ENCODE measurements at regions not wholly inside any gene's neighbourhood (a gene's known extent, or its start where the extent isn't known, plus 50 kb on each side); places are given as distances from the start of the nearest gene placed in this dataset.

DNA sequence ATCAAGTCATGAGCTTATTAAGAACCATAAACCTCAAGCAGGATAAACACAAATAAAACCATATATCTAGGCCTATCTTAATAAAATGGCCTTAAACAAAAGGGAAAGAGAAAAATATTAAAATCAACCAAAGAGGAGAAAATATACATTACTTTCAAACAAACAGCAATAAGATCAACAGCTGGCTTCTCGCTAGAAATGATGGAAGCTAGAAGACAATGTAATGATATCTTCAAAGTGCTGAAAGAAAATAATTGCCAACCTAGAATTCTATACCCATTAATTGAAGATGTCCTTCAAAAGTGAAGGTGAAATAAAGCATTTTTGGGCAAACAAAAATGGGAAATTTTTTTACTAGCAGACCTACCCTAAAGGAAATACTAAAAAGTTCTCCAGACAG is 142.9 kb upstream of the PODXL start:
- TF ChIP-seq, protein P1, sequence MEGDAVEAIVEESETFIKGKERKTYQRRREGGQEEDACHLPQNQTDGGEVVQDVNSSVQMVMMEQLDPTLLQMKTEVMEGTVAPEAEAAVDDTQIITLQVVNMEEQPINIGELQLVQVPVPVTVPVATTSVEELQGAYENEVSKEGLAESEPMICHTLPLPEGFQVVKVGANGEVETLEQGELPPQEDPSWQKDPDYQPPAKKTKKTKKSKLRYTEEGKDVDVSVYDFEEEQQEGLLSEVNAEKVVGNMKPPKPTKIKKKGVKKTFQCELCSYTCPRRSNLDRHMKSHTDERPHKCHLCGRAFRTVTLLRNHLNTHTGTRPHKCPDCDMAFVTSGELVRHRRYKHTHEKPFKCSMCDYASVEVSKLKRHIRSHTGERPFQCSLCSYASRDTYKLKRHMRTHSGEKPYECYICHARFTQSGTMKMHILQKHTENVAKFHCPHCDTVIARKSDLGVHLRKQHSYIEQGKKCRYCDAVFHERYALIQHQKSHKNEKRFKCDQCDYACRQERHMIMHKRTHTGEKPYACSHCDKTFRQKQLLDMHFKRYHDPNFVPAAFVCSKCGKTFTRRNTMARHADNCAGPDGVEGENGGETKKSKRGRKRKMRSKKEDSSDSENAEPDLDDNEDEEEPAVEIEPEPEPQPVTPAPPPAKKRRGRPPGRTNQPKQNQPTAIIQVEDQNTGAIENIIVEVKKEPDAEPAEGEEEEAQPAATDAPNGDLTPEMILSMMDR (IDR thresholded peaks at IDR 0.05; ENCODE audit: low read depth, low read length, poor library complexity, severe bottlenecking) = no peak
- TF ChIP-seq EZH2phosphoT487 (IDR thresholded peaks at IDR 0.05; ENCODE audit: borderline replicate concordance, low read length) = no peak
- Histone ChIP-seq H3K27me3 (ENCODE audit: control insufficient read depth, low read length) (no peaks in the 10 kb centered on the region), H3K4me1 (ENCODE audit: control insufficient read depth, low read length) (peaks cover 5% of the 10 kb centered on the region; the same call in 1 of the 2 replicates)

DNA sequence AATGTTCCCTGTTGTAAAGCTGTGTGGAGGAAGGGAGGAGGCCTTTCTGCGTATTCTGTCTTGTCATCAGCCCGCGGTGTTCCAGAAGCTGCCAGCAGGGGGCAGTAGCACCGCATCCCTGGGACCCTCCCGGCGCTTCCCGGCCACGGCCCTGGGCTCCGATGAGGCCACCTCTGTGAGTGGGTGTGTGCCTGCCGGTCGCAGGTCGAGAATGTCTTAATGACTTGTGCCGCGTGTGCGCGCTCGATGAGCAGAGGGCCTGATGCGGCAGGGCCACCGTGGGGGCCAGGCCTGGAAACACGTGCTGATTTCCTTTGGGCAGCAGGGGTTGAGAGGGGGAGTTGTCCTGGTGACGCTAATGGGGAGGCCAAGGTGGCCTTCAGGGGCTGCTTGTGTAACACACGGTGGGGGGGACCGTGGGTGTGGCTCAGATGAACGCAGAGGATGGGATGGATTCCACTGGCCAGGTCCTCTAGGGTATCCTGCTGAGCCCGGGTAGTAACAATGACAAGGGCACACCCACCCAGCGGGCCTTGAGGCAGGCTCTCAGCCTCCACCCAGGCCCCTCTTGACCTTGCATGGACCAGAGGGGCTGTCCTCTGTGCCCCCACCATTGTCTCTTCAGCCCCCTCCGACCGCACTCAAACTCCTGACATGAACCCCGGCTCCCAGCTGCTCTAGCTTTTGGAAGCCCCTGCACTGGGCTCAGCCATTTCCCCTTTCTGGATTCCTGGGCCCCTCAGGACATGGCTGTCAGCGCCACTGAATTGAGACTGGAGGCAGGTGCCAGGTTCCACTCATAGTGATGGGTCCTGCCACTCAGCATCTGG is 135.9 kb upstream of the PODXL start:
- Histone ChIP-seq H3K27ac (ENCODE audit: low read depth, low read length) (no peak overlapping the region), H3K4me2 (ENCODE audit: low read length) (peak overlapping the region; percentile 22), H3K4me1 (ENCODE audit: control insufficient read depth, low read length) (peaks cover 5% of the 10 kb centered on the region; the same call in 1 of the 2 replicates), H3K36me3 (ENCODE audit: control insufficient read depth, low read length) (no peaks in the 10 kb centered on the region), H3K9me2 (replicated peaks; ENCODE audit: control insufficient read depth, low read length) (no peaks in the 10 kb centered on the region), H3K9me3 (ENCODE audit: control insufficient read depth, insufficient read depth, low read length) (no peaks in the 10 kb centered on the region), H3K27me3 (ENCODE audit: control insufficient read depth, low read length) (no peaks in the 10 kb centered on the region), H3K79me2 (ENCODE audit: control insufficient read depth, low read length) (no peaks in the 10 kb centered on the region), H3F3A (ENCODE audit: control insufficient read depth, insufficient read depth) (no peaks in the 10 kb centered on the region), H4K20me1 (ENCODE audit: control insufficient read depth, insufficient read depth, low read depth, low read length) (no peaks in the 10 kb centered on the region), H3K4me3 (ENCODE audit: low read length) (no peak overlapping the region)
- TF ChIP-seq EZH2phosphoT487 (IDR thresholded peaks at IDR 0.05; ENCODE audit: borderline replicate concordance, low read length) = no peak
- TF ChIP-seq, protein P1 (IDR thresholded peaks at IDR 0.05; ENCODE audit: low read depth, low read length, poor library complexity, severe bottlenecking) = peak; percentile 100

More for the DNA sequence above, 142.9 kb upstream of the PODXL start:
- Histone ChIP-seq H3K9me3 (ENCODE audit: control insufficient read depth, insufficient read depth, low read length) (no peaks in the 10 kb centered on the region), H3K79me2 (ENCODE audit: control insufficient read depth, low read length) (no peaks in the 10 kb centered on the region), H3K4me3 (ENCODE audit: low read length) (no peak overlapping the region), H4K20me1 (ENCODE audit: control insufficient read depth, insufficient read depth, low read depth, low read length) (no peaks in the 10 kb centered on the region), H3K27ac (ENCODE audit: low read depth, low read length) (no peak overlapping the region), H3F3A (ENCODE audit: control insufficient read depth, insufficient read depth) (no peaks in the 10 kb centered on the region), H3K9me2 (replicated peaks; ENCODE audit: control insufficient read depth, low read length) (no peaks in the 10 kb centered on the region), H3K4me2 (ENCODE audit: low read length) (no peak overlapping the region), H3K36me3 (ENCODE audit: control insufficient read depth, low read length) (no peaks in the 10 kb centered on the region)

DNA sequence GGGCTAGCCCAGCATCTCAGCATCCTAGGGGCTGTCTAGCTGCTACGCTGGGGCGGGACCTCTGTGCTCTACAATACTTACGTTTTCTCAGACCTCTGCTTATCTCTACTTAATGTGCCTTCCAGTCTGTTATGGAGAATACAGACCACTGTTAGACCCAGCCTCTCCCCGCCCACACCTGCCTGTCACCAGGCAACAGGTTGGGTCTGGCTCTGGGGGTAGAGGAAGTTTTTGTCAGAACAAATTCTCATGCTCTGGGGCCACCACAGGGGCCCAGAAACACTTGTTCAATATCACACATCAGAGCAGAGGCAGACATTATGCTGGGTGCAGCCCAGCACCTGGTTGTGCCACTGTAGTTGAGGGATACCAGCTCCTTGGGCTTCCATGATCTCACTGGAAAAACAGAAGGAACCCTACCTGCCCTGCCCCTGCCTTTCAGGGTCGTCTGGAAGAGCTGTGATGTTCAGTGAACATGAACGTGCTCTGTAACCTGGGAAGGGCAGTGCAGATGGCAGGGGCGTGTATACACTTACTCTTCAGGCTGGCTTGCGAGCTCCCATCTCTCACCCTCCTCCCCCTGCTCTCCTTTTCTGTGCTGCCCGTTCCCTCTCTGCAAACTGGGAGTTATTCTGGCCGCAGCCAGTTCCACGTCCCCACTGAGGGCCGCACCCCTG is 135.2 kb upstream of the PODXL start:
- Histone ChIP-seq H3K4me3 (ENCODE audit: low read length) (no peak overlapping the region), H3K4me1 (ENCODE audit: control insufficient read depth, low read length) (peaks cover 5% of the 10 kb centered on the region; the same call in 1 of the 2 replicates), H3K27ac (ENCODE audit: low read depth, low read length) (no peak overlapping the region), H3K4me2 (ENCODE audit: low read length) (no peak overlapping the region), H3K9me2 (replicated peaks; ENCODE audit: control insufficient read depth, low read length) (no peaks in the 10 kb centered on the region), H4K20me1 (ENCODE audit: control insufficient read depth, insufficient read depth, low read depth, low read length) (no peaks in the 10 kb centered on the region), H3F3A (ENCODE audit: control insufficient read depth, insufficient read depth) (no peaks in the 10 kb centered on the region), H3K36me3 (ENCODE audit: control insufficient read depth, low read length) (no peaks in the 10 kb centered on the region), H3K27me3 (ENCODE audit: control insufficient read depth, low read length) (no peaks in the 10 kb centered on the region), H3K79me2 (ENCODE audit: control insufficient read depth, low read length) (no peaks in the 10 kb centered on the region), H3K9me3 (ENCODE audit: control insufficient read depth, insufficient read depth, low read length) (no peaks in the 10 kb centered on the region)
- no peak for TF ChIP-seq EZH2phosphoT487 (IDR thresholded peaks at IDR 0.05; ENCODE audit: borderline replicate concordance, low read length)
- TF ChIP-seq, protein P1 (IDR thresholded peaks at IDR 0.05; ENCODE audit: low read depth, low read length, poor library complexity, severe bottlenecking) = no peak
